ENCODE measurements at regions not wholly inside any gene's neighbourhood (a gene's known extent, or its start where the extent isn't known, plus 50 kb on each side); places are given as distances from the start of the nearest gene placed in this dataset.
"Not testable (repeated sequence)": the region's sequence is repeated elsewhere in the genome, so short reads cannot be mapped to it uniquely, and the experiment has no call there.

DNA sequence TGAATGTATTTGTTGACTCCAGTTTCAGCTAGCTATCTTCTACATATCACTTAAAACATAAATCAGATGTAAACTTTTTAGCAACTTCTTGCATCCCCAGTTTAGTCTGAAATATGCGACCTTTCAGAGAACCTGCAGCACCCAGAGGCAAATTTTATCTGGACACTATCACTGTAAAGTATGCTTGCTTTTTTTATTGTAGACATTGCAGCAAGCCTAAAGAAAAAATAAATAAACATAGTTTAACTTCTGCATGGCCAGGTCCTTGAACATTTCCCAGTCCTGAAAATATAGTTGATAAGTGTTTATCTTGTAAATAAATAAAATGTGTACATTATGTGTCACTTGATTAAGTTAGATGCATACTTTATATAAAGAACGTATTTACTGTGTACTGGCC lies 1829.4 kb downstream of the PCDH9 start:
- no peak for DNase-seq (ENCODE audit: low read depth in 2 of 2)

DNA sequence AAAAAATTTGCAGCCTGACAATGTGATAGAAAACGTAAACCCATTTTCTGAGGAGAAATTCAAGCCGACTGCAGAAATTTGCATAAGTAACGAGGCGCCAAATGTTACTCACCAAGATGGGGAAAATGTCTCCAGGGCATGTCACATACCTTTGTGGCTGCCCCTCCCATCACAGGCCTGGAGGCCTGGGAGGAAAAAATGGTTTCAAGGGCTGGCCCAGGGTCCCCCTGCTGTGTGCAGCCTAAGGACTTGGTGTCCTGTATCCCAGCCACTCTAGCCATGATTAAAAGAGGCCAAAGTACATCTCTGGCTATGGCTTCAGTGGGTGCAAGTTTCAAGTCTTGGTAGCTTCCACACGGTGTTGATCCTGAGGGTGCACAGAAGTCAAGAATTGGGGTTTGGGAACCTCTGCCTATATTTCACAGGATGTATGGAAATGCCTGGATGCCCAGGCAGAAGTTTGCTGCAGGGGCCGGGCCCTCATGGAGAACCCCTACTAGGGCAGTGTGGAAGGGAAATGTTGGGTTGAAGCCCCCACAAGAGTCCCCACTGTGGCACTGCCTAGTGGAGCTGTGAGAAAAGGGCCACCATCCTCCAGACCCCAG lies 1842.3 kb downstream of the PCDH9 start:
- DNase-seq (ENCODE audit: low read depth in 2 of 2): no peak

DNA sequence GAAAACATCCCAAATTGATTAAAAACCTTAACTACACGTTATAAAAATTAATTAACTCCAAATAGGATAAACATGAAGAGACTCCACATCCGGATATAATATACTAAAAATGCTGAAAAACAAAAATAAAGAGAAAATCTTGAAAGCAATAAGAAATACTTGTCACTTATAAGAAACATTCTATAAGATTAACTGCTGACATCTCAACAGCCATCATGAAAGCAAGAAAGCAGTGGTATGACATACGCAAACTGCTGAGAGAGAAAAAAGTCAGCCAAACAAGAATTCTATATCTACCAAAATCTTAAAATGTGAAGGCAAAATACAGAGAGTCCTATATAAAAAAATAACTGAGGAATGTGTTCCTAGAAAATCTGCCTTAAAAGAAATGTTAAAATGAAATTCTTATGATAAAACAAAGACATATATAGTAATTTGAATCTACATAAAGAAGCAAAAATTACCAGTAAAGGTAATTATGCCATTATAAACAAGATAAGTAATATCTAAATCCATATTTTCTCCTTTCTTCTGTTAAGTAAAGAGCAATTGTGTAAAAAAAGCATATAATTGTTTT lies 1851.1 kb downstream of the PCDH9 start:
- peak in 1 of 2 experiments; percentile 2 for DNase-seq (ENCODE audit: low read depth in 2 of 2)

DNA sequence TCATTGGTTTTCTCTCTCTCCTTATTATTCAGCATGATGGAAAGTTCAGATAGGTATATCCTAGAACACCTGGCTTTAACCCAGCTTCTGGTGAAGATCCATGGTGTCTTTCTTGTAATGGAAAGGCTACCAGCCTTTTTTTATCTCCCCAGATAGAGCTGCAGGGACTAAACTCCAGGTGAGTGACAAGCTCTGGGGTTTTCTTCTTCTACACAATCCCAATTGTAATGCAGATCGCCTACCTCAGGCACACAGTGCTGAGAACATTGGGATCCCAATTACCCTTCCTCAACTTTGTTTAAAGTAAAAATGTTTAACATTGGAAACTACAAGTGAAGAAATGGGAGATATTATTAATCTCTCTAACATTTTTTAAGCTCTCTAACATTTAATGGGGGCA lies 1851.7 kb downstream of the PCDH9 start:
- no peak for DNase-seq (ENCODE audit: low read depth in 2 of 2)

DNA sequence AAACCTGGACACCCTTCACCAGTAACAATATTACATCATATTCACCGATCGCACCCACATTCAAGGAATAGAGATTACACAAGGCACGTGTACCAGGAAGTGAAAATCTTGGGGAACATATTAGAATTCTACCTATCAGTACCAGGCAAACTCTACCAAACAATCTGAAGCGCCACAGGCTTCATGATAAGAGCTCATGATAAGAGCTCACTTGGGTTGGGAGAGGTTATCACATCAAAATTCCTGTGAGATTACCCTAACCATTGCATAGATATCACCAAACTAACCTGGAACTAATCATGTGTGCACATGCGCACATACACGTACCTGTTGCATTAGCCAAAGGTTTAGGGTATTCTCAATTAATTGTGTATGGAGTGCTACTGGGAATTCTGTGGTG lies 1861.3 kb downstream of the PCDH9 start:
- no peak for DNase-seq (ENCODE audit: low read depth in 2 of 2)

DNA sequence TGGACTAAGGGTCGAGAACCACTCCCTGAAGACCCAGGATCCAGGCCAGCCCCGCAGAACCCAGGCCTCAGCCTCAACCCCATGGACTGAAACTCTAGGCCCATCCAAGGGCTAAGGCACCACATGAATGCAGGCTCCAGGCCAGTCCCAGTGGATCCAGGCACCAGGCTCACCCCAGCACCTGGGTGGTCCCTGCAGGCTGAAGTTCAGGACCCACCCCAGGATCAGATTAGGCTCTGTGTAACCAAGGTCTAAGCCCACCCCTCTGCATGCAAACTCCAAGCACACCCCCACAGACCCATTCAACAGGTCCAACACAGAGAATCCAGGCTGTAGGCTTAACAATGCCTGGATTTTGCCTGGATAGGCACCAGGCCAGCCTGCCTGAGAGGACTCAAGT lies 1876.2 kb downstream of the PCDH9 start:
- DNase-seq (ENCODE audit: low read depth in 2 of 2): no peak

DNA sequence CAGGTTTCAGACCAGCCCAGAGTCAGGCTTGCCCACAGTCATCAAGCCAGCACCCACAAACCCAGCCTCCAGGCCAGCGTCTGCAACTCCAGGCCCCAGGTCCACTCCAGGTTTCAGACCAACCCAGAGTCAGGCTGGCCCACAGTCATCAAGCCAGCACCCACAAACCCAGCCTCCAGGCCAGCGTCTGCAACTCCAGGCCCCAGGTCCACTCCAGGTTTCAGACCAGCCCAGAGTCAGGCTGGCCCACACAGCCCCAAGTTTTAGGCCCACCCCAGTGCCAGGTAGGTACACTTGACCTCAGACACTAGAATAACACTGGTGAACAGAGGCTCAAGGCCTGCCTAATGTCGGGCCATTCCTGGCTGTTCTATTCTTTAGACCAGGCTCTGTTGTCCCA lies 1877.0 kb downstream of the PCDH9 start:
- DNase-seq (ENCODE audit: low read depth in 2 of 2): not testable (repeated sequence)

DNA sequence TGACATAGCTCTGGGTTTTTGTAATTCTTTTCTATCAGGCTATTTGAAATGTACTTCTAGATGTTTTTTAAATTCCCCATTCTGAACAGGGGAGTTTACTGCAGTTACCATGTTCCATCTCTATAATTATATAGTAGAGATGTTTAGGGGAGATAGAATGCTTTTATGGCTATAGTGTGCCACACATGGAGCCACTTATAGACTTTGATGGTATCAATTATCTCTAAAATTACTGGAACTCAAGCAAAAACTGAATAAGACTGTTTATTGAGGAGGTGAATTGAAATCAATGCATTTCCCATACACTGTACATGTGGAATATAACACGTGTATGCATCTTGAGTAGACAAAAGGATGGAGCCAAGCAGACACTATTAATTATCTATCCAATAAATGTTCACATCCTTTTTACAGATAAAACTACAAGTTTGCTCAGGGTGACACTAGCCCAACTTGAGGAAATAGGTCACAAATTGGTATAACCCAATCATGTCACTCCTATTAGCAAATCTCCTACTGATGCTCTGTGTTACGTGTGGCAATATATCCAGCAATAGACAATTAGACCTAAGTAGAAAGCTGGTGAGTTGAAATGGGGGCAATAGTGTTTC lies 1882.6 kb downstream of the PCDH9 start:
- DNase-seq (ENCODE audit: low read depth in 2 of 2): no peak

DNA sequence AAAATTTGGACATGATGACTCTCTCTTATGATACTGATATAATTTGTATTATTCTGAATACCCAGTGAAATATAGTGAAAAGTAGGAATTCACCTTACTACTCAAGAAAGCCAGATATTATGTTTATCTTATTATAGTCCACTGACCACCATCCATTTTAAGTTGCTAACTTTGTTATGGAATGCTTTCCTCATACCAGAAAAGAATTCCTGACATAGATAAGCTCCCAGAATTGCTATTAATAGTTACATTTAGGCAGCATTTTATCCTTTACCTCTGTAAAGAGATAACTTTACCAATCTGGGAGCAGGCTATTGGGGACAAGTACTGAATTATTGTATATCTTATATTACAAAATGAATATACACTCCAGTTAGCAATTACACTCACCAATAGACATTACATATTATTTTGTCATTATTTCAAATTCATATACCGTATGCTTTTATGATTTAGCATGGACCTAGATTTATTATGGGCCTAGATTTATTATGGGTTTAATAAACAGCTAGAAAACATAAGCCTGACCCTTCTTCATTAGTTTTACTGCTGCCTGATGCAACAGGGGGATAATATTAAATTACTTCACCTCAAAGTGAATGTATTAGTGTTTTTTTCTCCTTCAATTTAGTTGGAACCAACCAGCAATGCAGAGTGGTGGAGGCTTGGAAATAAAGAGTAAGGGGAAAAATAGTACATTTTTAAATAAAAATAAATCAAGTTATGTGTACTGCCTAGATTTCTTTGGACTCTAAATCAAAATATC lies 1886.1 kb downstream of the PCDH9 start:
- DNase-seq (ENCODE audit: low read depth in 2 of 2): no peak

DNA sequence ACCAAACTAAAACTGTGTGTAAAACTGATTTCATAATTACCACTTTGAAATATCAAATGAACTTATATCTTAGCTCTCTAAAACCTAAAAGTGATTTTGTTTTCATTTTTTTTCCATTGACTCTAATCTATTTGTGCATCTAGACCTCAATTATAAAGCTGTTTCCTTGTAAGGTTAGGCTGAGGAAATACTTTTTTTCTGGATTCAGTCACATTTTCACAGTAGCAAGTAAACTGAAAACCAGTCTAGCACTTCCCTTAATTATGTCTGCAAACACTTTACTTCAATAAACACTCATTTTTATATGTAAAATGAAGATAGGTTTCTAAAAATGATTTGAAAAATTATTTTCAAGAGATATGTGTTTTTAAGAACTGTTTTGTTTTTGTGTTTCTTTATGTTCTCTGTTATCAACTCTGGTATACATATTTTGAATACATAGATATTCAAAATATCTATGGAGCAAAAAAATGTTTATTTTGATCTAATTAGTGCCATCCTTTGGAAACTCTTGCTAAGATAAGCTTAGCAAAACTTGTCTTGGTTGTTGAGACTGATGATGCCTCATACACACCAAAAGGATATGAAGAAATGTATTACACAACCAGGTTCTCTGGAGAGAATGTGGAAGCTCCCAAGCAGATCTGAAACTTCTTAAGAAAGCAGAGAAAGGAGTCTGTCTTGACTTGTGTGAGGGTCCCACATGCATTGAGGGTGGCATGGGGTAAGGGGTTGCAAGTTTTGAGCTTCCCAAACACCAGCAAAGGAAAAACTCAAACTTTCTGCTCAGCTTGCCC lies 1887.4 kb downstream of the PCDH9 start:
- DNase-seq (ENCODE audit: low read depth in 2 of 2): no peak

DNA sequence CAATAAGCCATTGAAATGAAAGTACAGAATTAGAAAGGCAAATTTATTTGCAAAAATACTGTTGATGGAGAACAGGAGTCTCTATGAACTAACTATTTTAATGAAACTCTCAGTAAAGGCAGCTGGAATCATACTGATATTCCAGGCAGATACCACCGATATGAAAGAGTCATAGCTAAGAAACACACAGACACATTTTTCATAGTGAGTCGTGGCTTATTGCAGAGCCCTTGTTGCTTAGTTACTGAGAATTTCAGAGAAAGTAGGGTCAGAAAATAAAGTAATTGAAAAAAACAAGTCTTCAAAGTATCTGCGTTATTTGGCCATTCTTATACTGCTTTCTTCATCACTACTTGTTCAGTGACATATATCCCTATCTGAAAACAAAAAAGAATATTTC lies 1890.9 kb downstream of the PCDH9 start:
- no peak for DNase-seq (ENCODE audit: low read depth in 2 of 2)

DNA sequence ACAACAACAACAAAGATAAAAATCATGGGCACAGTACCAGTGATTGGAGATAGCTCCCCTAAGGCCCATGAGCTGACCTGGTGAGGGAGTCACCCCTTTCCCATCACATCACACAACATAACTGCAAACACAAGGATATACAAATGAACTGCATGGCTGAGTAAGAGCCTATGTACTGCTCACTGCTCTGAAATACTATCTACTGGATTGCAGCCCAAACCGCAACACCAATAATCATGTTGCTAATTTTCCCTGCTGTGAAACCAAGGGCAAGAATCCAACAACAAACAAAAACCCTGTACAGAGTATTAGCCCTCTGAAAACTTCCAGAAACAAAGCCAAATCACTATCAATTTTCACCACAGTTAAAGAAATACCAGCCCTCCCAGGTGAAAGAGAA lies 1893.2 kb downstream of the PCDH9 start:
- DNase-seq (ENCODE audit: low read depth in 2 of 2): peak; percentile 53 to 59

DNA sequence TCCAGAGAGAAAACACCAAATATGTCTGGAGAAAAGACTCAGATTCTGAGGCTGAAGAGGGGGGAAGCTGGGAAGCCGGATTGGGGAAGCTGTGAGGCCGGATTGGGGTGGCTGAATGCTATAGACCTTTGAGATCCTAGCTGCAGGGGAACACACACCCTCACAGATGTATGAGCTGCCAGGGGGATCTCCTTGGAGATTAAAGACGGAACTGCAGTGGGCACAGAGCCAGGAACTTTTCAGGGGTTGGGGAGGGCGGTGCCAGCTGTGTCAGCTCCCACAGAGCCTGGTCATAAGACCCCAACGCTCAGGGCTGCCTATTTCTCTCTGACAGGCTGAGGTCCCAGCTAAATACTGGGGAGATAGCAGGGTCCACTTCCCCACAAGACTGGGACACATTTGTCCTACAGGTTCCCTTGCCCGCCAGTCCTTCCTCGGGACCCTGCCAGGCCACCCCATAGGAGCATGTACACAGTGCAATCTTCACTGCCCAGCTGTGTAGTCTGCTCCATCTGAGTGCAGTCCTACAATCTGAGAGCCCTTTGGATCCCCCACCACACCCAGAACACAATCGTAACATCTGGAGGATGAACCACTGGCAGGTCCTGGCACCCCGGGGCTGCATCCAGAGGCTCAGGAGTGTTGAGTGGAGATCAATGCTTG lies 1893.9 kb downstream of the PCDH9 start:
- no peak for DNase-seq (ENCODE audit: low read depth in 2 of 2)

DNA sequence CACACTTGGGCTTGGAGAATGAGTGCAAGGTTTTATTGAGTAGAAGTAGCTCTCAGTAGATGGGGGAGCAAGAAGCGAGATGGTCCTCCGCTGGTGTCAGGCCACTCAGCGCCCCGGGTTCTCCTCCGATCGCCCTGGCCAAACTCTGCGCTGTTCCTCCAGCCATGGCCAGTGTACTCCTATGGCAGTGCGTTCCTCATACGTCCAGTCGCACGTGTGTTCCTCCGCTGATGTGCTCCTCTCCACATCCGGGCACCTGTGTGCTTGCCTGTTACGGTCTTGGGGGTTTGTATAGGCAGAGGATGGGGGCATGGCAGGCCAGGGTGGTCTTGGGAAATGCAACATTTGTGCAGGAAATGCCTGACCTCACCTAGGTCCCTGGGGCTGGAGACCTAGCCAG lies 1899.4 kb downstream of the PCDH9 start:
- DNase-seq (ENCODE audit: low read depth in 2 of 2): no peak

DNA sequence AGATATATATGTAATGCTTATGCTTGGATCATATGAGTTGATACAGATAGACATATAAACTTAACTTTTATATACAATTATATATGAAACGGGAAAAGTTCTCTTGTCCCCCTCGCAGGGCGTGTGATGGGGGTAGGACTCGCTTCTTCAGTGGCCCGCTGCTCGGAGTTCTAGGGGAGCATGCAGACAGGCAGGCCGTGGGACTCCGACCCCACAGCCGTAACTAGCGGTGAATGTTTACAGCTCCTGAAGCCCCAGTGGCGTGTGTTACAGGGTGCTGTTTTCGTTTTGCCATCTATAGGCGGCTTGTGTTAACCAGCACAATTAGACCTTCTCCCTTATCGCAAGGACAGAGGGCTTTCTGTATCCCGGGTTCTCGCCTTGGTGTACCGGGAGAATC lies 1899.8 kb downstream of the PCDH9 start:
- DNase-seq (ENCODE audit: low read depth in 2 of 2): no peak

DNA sequence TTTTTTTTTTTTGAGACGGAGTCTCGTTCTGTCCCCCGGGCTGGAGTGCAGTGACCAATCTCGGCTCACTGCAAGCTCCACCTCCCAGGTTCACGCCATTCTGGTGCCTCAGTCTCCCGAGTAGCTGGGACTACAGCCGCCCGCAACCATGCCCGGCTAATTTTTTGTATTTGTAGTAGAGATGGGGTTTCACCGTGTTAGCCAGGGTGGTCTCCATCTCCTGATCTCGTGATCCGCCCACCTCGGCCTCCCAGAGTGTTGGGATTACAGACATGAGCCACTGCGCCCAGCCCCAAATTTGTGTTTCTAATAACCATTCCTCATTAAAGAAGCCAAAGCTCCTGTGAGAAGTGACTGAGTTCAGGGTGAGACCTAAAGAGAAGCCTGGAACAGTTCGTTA lies 1906.9 kb downstream of the PCDH9 start:
- not testable (repeated sequence) for DNase-seq (ENCODE audit: low read depth in 2 of 2)

DNA sequence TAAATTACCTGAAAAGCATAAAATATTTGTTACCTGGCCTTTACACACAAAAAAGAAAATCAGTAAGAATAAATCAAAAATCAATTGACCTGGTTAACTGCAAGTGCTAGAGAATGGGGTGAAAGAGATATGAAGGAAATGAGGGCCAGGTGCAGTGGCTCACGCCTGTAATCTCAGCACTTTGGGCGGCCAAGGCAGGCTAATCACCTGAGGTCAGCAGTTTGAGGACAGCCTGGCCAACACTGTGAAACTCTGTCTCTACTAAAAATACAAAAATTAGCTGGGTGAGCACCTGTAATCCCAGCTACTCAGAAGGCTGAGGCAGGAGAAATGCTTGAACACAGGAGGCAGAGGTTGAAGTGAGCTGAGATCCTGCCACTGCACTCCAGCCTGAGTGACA lies 1908.7 kb downstream of the PCDH9 start:
- not testable (repeated sequence) for DNase-seq (ENCODE audit: low read depth in 2 of 2)

DNA sequence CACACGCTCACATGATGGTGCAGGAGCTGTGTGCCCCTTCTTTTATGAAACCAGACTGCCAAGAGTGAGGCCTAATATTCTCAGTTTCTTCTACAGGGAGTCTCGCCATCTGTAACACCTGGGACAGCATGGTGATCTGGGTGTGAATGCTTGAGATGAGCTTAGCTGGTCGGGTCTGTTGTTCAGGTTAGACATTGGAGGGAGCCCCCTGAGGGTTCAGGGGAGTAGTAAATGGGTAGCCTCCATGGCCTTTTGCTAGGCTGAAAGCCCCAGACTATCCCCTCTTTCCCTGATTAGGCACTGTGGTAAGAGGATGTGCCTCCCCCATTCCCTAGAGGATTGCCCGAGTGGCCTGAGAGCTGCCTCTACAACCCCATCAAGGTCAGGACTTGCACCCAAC lies 1916.1 kb downstream of the PCDH9 start:
- no peak for DNase-seq (ENCODE audit: low read depth in 2 of 2)

DNA sequence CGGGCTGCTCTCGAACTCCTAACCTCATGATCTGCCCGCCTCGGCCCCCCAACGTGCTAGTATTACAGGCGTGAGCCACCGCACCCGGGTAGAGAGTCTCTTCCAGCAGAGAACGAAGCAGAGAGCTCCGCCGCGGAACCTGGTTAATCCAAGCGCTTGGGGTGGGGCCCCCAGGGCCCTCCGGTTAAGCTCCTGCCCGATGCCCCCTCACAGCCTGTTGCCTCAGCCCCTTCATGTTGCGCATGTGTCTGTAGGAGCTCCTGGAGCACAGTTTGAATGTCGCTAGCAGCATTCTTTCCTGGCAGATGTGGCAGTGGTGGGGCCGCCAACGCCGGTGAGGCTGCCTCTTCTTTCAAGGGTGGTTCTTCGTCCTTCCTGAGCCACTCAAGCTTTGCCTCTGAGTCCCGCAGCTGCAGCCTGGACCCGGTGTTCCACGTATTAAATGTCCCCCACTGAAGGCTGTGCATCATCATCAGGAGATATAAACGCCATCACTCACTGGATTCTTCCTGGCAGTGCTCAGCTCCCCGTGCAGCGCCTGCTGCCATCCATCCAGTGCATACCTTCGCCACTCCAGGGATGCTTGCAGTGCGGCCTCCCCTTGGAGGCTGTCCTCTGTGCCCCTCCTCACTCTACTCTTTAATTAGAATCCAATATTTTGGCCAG lies 1919.3 kb downstream of the PCDH9 start:
- no peak for DNase-seq (ENCODE audit: low read depth in 2 of 2)

DNA sequence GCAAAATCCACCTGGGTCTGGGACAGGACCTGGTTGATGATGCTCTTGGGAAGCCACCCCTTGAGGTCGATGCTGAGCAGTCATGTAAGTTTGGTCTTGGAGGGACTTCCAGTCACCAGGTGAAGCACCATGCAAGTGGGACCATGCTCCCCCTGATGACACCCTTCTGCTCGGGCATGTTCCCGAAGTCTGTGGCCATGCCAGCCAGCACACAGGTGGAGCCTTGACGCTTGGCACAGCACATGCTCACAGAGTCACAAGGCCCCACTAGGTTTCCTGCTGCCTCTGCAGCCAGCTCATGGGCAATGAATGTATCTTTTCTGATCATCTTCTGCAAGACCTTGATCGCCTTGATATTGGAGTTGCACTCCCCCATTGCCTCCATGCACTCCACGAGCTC lies 1920.2 kb downstream of the PCDH9 start:
- DNase-seq (ENCODE audit: low read depth in 2 of 2): no peak

DNA sequence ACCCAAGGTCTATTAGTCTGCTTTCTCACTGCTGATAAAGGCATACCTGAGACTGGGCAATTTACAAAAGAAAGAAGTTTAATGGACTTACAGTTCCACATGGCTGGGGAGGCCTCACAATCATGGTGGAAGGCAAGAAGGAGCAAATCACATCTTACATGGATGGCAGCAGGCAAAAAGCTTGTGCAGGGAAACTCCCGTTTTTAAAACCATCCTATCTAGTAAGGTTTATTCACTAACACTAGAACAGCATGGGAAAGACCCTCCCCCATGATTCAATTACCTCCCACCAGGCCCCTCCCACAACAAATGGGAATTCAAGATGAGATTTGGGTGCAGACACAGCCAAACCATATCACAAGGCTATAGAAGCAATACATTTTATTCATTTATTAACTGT lies 1921.4 kb downstream of the PCDH9 start:
- DNase-seq (ENCODE audit: low read depth in 2 of 2): not testable (repeated sequence)
